Mesendoderm (in vitro differentiated cells): ENCODE measurements at regions not wholly inside any gene's neighbourhood (a gene's known extent, or its start where the extent isn't known, plus 50 kb on each side); places are given as distances from the start of the nearest gene placed in this dataset.
"Not testable (repeated sequence)": the region's sequence is repeated elsewhere in the genome, so short reads cannot be mapped to it uniquely, and the experiment has no call there.

Source experiments
- DNase-seq: peaks from one replicate; pipeline ENCODE4 v3.0.0; 2013
- H2AK5ac ChIP-seq: 2 replicates; pipeline ENCODE4 v1.6.1; 2013; ENCODE audit warnings: low read length, inconsistent platforms
- H2BK120ac ChIP-seq: 2 replicates; pipeline ENCODE4 v1.6.1; 2013; ENCODE audit warnings: low read depth, mild to moderate bottlenecking, low read length, moderate library complexity, mixed read lengths
- H2BK15ac ChIP-seq: replicated peaks from 2 replicates; pipeline ENCODE4 v1.6.1; 2013; ENCODE audit warnings: low read depth, mild to moderate bottlenecking, moderate library complexity
- H2BK5ac ChIP-seq: 2 replicates; pipeline ENCODE4 v1.6.1; 2013; ENCODE audit warnings: low read length, inconsistent platforms
- H3K18ac ChIP-seq: 2 replicates; pipeline ENCODE4 v1.6.1; 2013; ENCODE audit warnings: mild to moderate bottlenecking, low read length, mixed read lengths
- H3K23ac ChIP-seq: one replicate; pipeline ENCODE4 v1.6.1; 2013; ENCODE audit warnings: low read length
- H3K27ac ChIP-seq: 2 replicates; pipeline ENCODE4 v1.5.1; 2013; ENCODE audit warnings: low read depth, mild to moderate bottlenecking, inconsistent platforms, low read length, moderate library complexity
- H3K27me3 ChIP-seq: 2 replicates; pipeline ENCODE4 v1.6.1; 2013; ENCODE audit warnings: low read length, control low read depth, mild to moderate bottlenecking, inconsistent platforms; ENCODE audit not compliant: insufficient read depth, poor library complexity
- H3K36me3 ChIP-seq: 2 replicates; pipeline ENCODE4 v1.6.1; 2013; ENCODE audit warnings: low read length, inconsistent platforms; ENCODE audit not compliant: control insufficient read depth, insufficient read depth
- H3K4ac ChIP-seq: one replicate; pipeline ENCODE4 v1.6.1; 2013; ENCODE audit warnings: low read depth, mild to moderate bottlenecking, low read length, moderate library complexity
- H3K4me1 ChIP-seq: 2 replicates; pipeline ENCODE4 v1.6.1; 2013; ENCODE audit warnings: low read depth, low read length, inconsistent platforms; ENCODE audit not compliant: control insufficient read depth
- H3K4me2 ChIP-seq: 2 replicates; pipeline ENCODE4 v1.6.1; 2013; ENCODE audit warnings: low read length
- H3K4me3 ChIP-seq: 2 replicates; pipeline ENCODE4 v1.5.1; 2013; ENCODE audit warnings: mild to moderate bottlenecking, low read length
- H3K56ac ChIP-seq: one replicate; pipeline ENCODE4 v1.6.1; 2013; ENCODE audit warnings: low read length
- H3K79me1 ChIP-seq: 2 replicates; pipeline ENCODE4 v1.6.1; 2013; ENCODE audit warnings: low read length, inconsistent platforms
- H3K79me2 ChIP-seq: 2 replicates; pipeline ENCODE4 v1.6.1; 2013; ENCODE audit warnings: mild to moderate bottlenecking, low read length; ENCODE audit not compliant: control insufficient read depth, insufficient read depth
- H3K9ac ChIP-seq: 2 replicates; pipeline ENCODE4 v1.6.1; 2013; ENCODE audit warnings: low read length, inconsistent platforms
- H4K5ac ChIP-seq: one replicate; pipeline ENCODE4 v1.6.1; 2013; ENCODE audit warnings: low read length
- H4K8ac ChIP-seq: one replicate; pipeline ENCODE4 v1.6.1; 2013; ENCODE audit warnings: low read depth, mild to moderate bottlenecking, control low read depth, low read length, moderate library complexity
- WGBS: extraction: QIAGEN DNeasy Blood & Tissue Kit; methylation state at CpG from one replicate; pipeline ENCODE4 v1.1.7; 2013; ENCODE audit warnings: low lambda C conversion rate, missing lambda C conversion rate; ENCODE audit not compliant: insufficient coverage; ENCODE audit errors: extremely low coverage; 5-methylcytosine and 5-hydroxymethylcytosine counted together

GRCh38 chr14:105666991-105667662 lies 140.7 kb downstream of the TMEM121 start:
- not testable (repeated sequence) for H3K79me1 ChIP-seq, DNase-seq, H4K5ac ChIP-seq, H3K27me3 ChIP-seq, H2BK5ac ChIP-seq, H3K4me1 ChIP-seq, H3K27ac ChIP-seq, H2BK15ac ChIP-seq, H2AK5ac ChIP-seq, H3K36me3 ChIP-seq, H3K4me3 ChIP-seq, H3K56ac ChIP-seq, H3K23ac ChIP-seq, H3K79me2 ChIP-seq, H3K4me2 ChIP-seq, H2BK120ac ChIP-seq, H4K8ac ChIP-seq, H3K9ac ChIP-seq, H3K4ac ChIP-seq, H3K18ac ChIP-seq
- WGBS, result no CpG with 5 or more reads among the region's 29 CpGs

GRCh38 chr14:105667663-105668020 lies 141.3 kb downstream of the TMEM121 start:
- not testable (repeated sequence) for DNase-seq, H3K9ac ChIP-seq, H2BK120ac ChIP-seq, H2BK15ac ChIP-seq, H3K4me1 ChIP-seq, H3K36me3 ChIP-seq, H3K4me3 ChIP-seq, H2BK5ac ChIP-seq, H2AK5ac ChIP-seq, H3K79me1 ChIP-seq, H3K4me2 ChIP-seq, H3K18ac ChIP-seq, H3K23ac ChIP-seq, H3K27ac ChIP-seq, H4K5ac ChIP-seq, H3K79me2 ChIP-seq, H3K27me3 ChIP-seq, H4K8ac ChIP-seq, H3K56ac ChIP-seq, H3K4ac ChIP-seq
- no CpG with 5 or more reads among the region's 13 CpGs for WGBS

- not testable (repeated sequence) for H4K5ac ChIP-seq, H2BK120ac ChIP-seq
- no CpG with 5 or more reads among the region's 22 CpGs for WGBS
Observed at GRCh38 chr14:105668021-105668420, 141.6 kb downstream of the TMEM121 start.

GRCh38 chr14:105668471-105669230 lies 142.3 kb downstream of the TMEM121 start:
- H2AK5ac ChIP-seq, H3K27me3 ChIP-seq, H3K4me1 ChIP-seq, H3K4ac ChIP-seq, H3K9ac ChIP-seq, H3K79me1 ChIP-seq, H3K27ac ChIP-seq, DNase-seq, H3K36me3 ChIP-seq, H3K4me3 ChIP-seq, H3K4me2 ChIP-seq, H2BK5ac ChIP-seq, H3K79me2 ChIP-seq, H3K18ac ChIP-seq, H3K56ac ChIP-seq, H2BK120ac ChIP-seq, H2BK15ac ChIP-seq, H3K23ac ChIP-seq, H4K8ac ChIP-seq, H4K5ac ChIP-seq: not testable (repeated sequence)
- WGBS, result no CpG with 5 or more reads among the region's 29 CpGs

More at GRCh38 chr14:105668021-105668420, 141.6 kb downstream of the TMEM121 start:
- H3K23ac ChIP-seq, H3K4me2 ChIP-seq, H3K27me3 ChIP-seq, H3K18ac ChIP-seq, H3K4me3 ChIP-seq, DNase-seq, H3K27ac ChIP-seq, H3K79me1 ChIP-seq, H3K4ac ChIP-seq, H2BK5ac ChIP-seq, H3K36me3 ChIP-seq, H4K8ac ChIP-seq, H3K56ac ChIP-seq, H3K79me2 ChIP-seq, H3K9ac ChIP-seq, H2BK15ac ChIP-seq, H2AK5ac ChIP-seq, H3K4me1 ChIP-seq: not testable (repeated sequence)

- H3K27me3 ChIP-seq, H3K79me2 ChIP-seq, H3K36me3 ChIP-seq, H3K18ac ChIP-seq, DNase-seq, H3K56ac ChIP-seq, H3K23ac ChIP-seq, H3K4me3 ChIP-seq, H3K4me1 ChIP-seq, H3K4ac ChIP-seq, H4K5ac ChIP-seq, H2BK5ac ChIP-seq, H2AK5ac ChIP-seq, H3K27ac ChIP-seq, H2BK120ac ChIP-seq, H3K79me1 ChIP-seq, H3K4me2 ChIP-seq, H2BK15ac ChIP-seq, H4K8ac ChIP-seq, H3K9ac ChIP-seq: not testable (repeated sequence)
- no CpG with 5 or more reads among the region's 7 CpGs for WGBS
Observed at GRCh38 chr14:105669231-105669610, 142.8 kb downstream of the TMEM121 start.
